ENCODE measurements at regions not wholly inside any gene's neighbourhood (a gene's known extent, or its start where the extent isn't known, plus 50 kb on each side); places are given as distances from the start of the nearest gene placed in this dataset.

DNA sequence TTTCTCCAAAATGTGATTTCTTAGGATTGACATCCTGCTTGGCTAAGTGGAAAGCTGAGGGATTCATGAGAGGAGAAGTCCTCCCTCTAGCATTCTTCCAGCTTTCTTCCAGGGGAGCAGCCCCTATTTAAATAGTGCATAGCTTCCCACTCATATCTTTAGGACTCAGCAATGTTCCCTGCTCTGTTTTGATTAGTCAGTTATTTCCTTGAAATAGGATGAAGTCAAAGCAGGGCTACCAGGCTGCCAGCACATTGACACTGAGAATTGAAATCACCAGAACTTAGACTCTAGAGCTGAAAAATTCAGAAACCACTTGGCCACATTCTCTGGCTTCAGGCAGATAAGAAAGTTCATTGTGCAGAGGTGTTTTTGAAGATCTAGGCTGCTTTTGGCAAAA lies 74.7 kb upstream of the SMAD1 start:
- no peaks in the 10 kb centered on the region for H3K27me3 ChIP-seq
- H3K9me3 ChIP-seq: peaks cover 0 to 5% (median 0%) of the 10 kb centered on the region in 12 donors
- intact Hi-C loops (cut with DNase I): no loop called here
- no peak for ATAC-seq
- H3K4me1 ChIP-seq: no peaks in the 10 kb centered on the region
- no peak overlapping the region for H3K27ac ChIP-seq
- H3K36me3 ChIP-seq: no peaks in the 10 kb centered on the region
- no peak for DNase-seq
- H3K4me3 ChIP-seq: no peak overlapping the region
- TF ChIP-seq, protein P1, sequence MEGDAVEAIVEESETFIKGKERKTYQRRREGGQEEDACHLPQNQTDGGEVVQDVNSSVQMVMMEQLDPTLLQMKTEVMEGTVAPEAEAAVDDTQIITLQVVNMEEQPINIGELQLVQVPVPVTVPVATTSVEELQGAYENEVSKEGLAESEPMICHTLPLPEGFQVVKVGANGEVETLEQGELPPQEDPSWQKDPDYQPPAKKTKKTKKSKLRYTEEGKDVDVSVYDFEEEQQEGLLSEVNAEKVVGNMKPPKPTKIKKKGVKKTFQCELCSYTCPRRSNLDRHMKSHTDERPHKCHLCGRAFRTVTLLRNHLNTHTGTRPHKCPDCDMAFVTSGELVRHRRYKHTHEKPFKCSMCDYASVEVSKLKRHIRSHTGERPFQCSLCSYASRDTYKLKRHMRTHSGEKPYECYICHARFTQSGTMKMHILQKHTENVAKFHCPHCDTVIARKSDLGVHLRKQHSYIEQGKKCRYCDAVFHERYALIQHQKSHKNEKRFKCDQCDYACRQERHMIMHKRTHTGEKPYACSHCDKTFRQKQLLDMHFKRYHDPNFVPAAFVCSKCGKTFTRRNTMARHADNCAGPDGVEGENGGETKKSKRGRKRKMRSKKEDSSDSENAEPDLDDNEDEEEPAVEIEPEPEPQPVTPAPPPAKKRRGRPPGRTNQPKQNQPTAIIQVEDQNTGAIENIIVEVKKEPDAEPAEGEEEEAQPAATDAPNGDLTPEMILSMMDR (IDR thresholded peaks at IDR 0.05): no peak
- TF ChIP-seq POLR2A (IDR thresholded peaks at IDR 0.05): no peak

DNA sequence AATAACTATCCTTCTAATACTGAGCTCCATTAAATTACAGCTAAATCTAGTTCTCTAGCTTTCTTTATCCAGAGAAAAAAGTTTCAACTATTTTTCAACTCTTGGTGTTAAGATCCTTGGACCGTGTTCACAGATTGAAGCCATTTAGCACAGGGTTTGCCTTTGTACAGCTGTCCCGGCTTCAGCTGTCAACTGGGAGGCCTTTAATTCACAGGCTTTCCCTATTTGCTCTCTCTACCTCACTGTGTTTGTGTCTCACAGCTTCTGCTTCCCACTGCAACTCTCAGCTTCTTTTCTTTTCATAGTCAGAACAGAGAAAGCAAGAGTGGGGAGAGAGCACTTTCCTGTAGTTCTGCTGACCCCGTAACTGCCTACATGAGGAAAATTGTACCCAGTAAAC lies 76.9 kb upstream of the SMAD1 start:
- peaks cover 0 to 6% (median 0%) of the 10 kb centered on the region in 12 donors for H3K9me3 ChIP-seq
- H3K36me3 ChIP-seq: no peaks in the 10 kb centered on the region
- peak in 2 of 4 donors; percentile 43 to 52 for ATAC-seq
- DNase-seq: no peak
- 55 to 79% (median 70%) methylated on average over 3 of the region's 3 CpGs for WGBS, 4 donors
- TF ChIP-seq POLR2A (IDR thresholded peaks at IDR 0.05): no peak
- TF ChIP-seq, protein P1 (IDR thresholded peaks at IDR 0.05): no peak
- intact Hi-C loops (cut with DNase I): no loop called here
- H3K4me3 ChIP-seq: no peak overlapping the region
- H3K27ac ChIP-seq: no peak overlapping the region
- H3K4me1 ChIP-seq: no peaks in the 10 kb centered on the region
- no peaks in the 10 kb centered on the region for H3K27me3 ChIP-seq

DNA sequence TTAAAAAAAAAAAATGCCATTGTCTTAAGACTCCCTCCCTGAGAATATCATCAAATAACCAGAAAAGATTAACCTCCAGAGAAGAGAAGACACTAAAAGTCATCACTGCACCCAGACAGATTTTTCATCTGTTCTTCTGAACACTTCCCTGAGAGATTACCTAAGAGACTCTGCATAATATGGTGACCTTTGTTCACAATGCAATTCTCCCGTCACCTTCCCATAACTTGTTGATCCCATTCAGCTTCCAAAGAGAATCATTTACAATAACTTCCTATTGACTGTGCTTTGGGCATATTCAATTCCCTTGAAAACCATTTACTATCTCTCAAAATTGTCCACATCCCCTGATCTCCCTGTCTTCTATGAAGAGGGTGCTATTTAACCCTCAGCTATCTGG lies 85.1 kb upstream of the SMAD1 start:
- H3K27me3 ChIP-seq: no peaks in the 10 kb centered on the region
- no peak overlapping the region for H3K4me3 ChIP-seq
- no peaks in the 10 kb centered on the region for H3K4me1 ChIP-seq
- 82 to 96% (median 88%) methylated on average over 1 of the region's 1 CpG for WGBS, 4 donors
- intact Hi-C loops (cut with DNase I): loop anchor here in 1 of 10 donors (10.0 kb wide), 1 partner anchor 158 kb away; no protein-coding TSS in a partner anchor
- no peaks in the 10 kb centered on the region for H3K9me3 ChIP-seq
- no peaks in the 10 kb centered on the region for H3K36me3 ChIP-seq
- no peak for DNase-seq
- ATAC-seq: no peak
- no peak for TF ChIP-seq POLR2A (IDR thresholded peaks at IDR 0.05)
- TF ChIP-seq, protein P1 (IDR thresholded peaks at IDR 0.05): no peak
- H3K27ac ChIP-seq: no peak overlapping the region

DNA sequence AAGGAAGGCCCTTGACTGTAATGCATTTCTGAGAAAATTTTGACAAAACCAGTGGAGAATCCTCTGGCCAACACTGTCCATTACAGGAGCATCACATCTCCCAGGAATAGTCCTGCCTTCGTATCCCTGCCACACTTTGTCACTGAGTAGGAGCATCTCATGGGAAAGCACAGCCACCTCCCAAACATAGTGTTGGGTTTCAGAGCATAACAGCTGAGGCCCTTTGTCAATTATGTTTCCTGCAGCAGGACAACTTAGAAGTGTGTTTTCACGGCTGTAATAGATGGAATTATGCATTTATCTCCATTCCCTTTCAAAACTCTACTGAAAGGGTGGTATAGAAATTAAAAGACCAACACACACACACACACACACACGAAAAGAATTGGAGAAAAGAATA lies 91.1 kb upstream of the SMAD1 start:
- 64 to 69% (median 66%) methylated on average over 3 of the region's 3 CpGs for WGBS, 4 donors
- no peaks in the 10 kb centered on the region for H3K36me3 ChIP-seq
- peaks cover 0 to 4% (median 0%) of the 10 kb centered on the region in 12 donors for H3K9me3 ChIP-seq
- no peaks in the 10 kb centered on the region for H3K27me3 ChIP-seq
- H3K4me1 ChIP-seq: no peaks in the 10 kb centered on the region
- ATAC-seq: no peak
- no peak for TF ChIP-seq POLR2A (IDR thresholded peaks at IDR 0.05)
- TF ChIP-seq, protein P1 (IDR thresholded peaks at IDR 0.05): no peak
- DNase-seq: no peak
- H3K4me3 ChIP-seq: no peak overlapping the region
- no peak overlapping the region for H3K27ac ChIP-seq
- intact Hi-C loops (cut with DNase I): loop anchor here in 1 of 10 donors (10.0 kb wide), 1 partner anchor 164 kb away; no protein-coding TSS in a partner anchor

Data from heart left ventricle (tissue), 16 donors.